Activated T-cell treated with anti-CD3 and anti-CD28 coated beads for 24 hours (primary cell): ENCODE measurements at regions not wholly inside any gene's neighbourhood (a gene's known extent, or its start where the extent isn't known, plus 50 kb on each side); places are given as distances from the start of the nearest gene placed in this dataset.

Experiments
- DNase-seq: peaks from one replicate; pipeline ENCODE4 v3.0.0-alpha.2; 2020; ENCODE audit warnings: low read depth

DNA sequence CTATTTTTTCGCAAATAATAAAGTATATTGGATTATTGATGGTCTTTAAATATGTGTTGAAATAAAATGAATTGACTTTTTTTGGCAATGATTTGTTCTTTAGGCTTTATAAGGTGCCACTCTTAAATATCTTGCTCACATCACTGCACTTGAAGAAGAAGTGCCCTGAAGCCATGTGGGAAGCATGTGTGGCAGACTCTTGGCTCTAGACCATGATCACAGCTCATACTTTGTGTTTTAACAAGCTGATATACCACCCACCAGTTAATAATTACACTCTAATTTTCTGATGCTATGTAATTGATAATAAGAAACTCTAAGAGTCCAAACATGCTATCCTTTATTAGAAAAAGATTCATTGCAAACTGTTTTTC, 52.1 kb upstream of the TGFBR2 start:
- DNase-seq, result no peak

GRCh38 chr3:30555968-30556367, 50.4 kb upstream of the TGFBR2 start:
- DNase-seq, result no peak
